Fibroblast of the aortic adventitia (primary cell): ENCODE measurements at regions not wholly inside any gene's neighbourhood (a gene's known extent, or its start where the extent isn't known, plus 50 kb on each side); places are given as distances from the start of the nearest gene placed in this dataset.
A peak's percentile ranks its signal among the peaks of the same experiment; 100 is the strongest.

Experiments
- DNase-seq: peaks from one replicate; pipeline ENCODE4 v3.0.0-alpha.2; 2010; ENCODE audit warnings: low read depth
- H3K4me3 ChIP-seq: 2 replicates; pipeline ENCODE4 v1.5.1; 2011; ENCODE audit warnings: low read depth, mild to moderate bottlenecking, control low read depth, low read length, moderate library complexity
- CTCF ChIP-seq: IDR thresholded peaks from 2 replicates; pipeline ENCODE4 v1.5.1; 2011; ENCODE audit warnings: mild to moderate bottlenecking, low read length, control low read depth, inconsistent platforms; ENCODE audit not compliant: insufficient read depth

DNA sequence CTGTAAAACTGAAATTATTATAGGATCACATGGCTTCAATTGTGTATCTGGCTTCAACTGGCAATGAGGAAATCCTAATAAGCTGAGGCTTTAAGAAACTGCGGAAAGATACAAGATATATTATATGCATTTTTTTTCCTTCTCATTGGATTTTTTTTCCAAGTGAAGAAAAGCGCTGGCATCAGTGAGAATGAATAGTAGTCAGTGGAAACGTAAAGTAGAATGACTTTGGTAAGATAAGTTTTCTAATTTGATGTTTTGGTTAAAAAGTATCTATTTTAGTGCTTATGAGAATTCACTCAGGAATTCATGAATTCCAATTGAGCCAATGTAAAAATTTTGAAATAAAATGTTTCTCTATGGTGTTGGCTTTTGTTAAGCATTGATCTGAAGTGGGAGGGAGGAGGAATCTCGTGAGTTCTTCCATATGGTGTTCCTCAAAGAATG, 173.5 kb upstream of the FRMD6 start:
- TF ChIP-seq CTCF, result no peak
- peak; percentile 88 for DNase-seq
- H3K4me3 ChIP-seq, result no peak overlapping the region

DNA sequence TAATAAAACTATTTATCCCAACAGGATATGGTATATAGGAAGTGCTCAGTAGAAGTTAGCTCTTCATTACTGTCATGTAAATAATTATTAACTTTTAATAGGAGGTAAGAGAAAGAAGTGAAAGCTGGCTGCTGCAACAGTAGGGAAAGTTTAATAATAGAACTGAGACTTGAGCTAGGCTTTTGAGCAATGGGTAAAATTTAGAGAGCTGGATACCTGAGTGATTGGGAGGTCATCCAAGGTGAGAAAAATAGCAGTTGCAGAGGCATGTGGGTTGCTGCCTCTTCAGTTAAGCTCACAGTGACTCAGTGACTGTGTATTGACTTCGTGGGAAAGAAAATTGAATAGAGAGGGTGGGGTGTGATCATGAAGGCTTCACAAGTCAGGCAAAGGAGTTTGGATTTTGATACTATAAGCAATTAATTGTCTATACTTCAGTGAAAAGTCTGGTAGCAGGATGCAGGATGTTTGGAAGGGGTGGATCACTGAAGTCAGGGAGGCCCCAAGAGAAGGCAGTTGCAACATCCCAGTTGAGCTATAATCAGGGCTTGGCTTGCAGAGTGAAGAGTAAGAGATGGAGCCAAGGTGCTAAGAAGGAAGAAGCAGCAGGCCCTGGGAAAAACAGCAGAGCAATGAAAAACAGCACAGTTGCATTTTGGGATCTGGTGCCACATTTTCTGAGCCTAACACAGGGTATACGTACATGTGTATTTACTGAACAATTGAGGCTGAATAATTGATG, 172.0 kb upstream of the FRMD6 start:
- TF ChIP-seq CTCF, result no peak
- peak; percentile 86 for DNase-seq
- no peak overlapping the region for H3K4me3 ChIP-seq

GRCh38 chr14:51481643-51482042, 170.1 kb upstream of the FRMD6 start:
- no peak for DNase-seq
- no peak for TF ChIP-seq CTCF
- no peak overlapping the region for H3K4me3 ChIP-seq

- H3K4me3 ChIP-seq, result no peak overlapping the region
- TF ChIP-seq CTCF, result no peak
- no peak for DNase-seq
Measured at GRCh38 chr14:51482102-51482501, 169.6 kb upstream of the FRMD6 start.

- H3K4me3 ChIP-seq, result no peak overlapping the region
- no peak for TF ChIP-seq CTCF
- peak; percentile 49 for DNase-seq
Measured at GRCh38 chr14:51484485-51484884, 167.2 kb upstream of the FRMD6 start.

DNA sequence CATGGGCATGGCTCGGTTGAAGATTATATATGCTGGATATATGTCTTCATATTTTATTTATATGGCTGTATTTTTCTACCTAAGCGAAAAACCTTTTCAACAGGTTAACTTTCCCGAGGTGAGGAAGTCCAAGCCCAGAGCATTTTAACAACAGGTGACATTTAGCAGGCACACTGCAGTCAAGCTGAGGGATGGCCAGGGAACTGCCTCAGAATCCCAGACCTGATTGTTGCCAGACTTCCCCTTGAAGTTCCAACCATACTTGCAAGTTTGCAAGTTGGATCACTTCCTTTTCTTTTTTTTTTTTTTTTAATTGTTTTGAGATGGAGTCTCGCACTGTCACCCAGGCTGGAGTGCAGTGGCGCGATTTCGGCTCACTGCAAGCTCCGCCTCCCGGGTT, 166.0 kb upstream of the FRMD6 start:
- no peak overlapping the region for H3K4me3 ChIP-seq
- DNase-seq, result no peak
- no peak for TF ChIP-seq CTCF

DNA sequence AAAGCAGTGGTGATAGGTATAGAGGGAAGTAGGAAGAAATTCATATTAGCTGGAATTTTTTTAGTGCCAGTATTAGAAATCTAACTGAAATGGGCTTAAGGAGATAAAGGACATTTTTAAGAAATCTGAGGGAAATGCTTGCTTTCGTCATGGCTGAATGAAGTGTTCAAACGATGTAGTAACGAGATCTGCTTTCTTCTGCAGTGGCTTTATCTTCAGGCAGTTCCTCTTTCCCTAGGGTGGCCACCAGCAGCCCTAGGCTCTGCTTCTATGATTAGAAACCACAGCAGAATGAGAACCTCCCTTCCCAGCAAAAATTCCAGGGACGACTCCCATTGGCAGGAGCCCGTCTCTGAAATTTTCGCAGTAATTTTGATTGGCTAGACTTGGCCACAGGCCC, 163.9 kb upstream of the FRMD6 start:
- no peak overlapping the region for H3K4me3 ChIP-seq
- no peak for TF ChIP-seq CTCF

More for the DNA sequence above, 163.9 kb upstream of the FRMD6 start:
- no peak for DNase-seq
